22Rv1 (cell line): ENCODE measurements at regions not wholly inside any gene's neighbourhood (a gene's known extent, or its start where the extent isn't known, plus 50 kb on each side); places are given as distances from the start of the nearest gene placed in this dataset.

ENCODE experiments used
- H3K27ac ChIP-seq: fragments of 450-650 bp; 2 replicates; pipeline ENCODE4 v1.5.1; 2017
- ZFX ChIP-seq: fragments of 450-650 bp; IDR thresholded peaks from 2 replicates; pipeline ENCODE4 v1.6.1; 2017; ENCODE audit warnings: antibody characterized with exemption, borderline replicate concordance
- TF ChIP-seq, protein P1 (sequence below): fragments of 450-650 bp; IDR thresholded peaks from 2 replicates; pipeline ENCODE4 v1.5.1; 2017; ENCODE audit warnings: mild to moderate bottlenecking

DNA sequence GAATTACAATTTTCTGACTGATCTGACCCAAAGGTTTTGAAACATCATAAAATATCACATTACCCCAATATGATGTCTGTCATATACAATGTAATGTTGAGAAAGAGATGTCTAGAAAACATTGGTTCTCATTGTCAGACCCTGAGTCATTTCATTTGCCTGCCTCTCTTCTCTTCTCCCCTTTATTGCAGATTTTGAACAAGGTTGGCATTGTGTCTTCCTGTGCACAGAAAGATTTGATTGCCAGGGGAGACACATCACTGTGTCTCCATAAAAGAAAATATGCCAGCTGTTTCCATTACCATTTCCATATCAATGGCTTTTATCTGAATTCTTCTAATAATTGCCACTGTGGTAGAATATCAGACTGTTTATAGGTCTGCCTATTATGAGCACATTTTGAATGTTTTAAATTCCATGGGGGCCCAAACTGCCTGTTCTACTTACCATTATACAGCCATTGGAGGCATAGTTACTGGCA lies 65.6 kb downstream of the IFI44 start:
- H3K27ac ChIP-seq: no peak overlapping the region
- TF ChIP-seq ZFX: no peak
- TF ChIP-seq, protein P1, sequence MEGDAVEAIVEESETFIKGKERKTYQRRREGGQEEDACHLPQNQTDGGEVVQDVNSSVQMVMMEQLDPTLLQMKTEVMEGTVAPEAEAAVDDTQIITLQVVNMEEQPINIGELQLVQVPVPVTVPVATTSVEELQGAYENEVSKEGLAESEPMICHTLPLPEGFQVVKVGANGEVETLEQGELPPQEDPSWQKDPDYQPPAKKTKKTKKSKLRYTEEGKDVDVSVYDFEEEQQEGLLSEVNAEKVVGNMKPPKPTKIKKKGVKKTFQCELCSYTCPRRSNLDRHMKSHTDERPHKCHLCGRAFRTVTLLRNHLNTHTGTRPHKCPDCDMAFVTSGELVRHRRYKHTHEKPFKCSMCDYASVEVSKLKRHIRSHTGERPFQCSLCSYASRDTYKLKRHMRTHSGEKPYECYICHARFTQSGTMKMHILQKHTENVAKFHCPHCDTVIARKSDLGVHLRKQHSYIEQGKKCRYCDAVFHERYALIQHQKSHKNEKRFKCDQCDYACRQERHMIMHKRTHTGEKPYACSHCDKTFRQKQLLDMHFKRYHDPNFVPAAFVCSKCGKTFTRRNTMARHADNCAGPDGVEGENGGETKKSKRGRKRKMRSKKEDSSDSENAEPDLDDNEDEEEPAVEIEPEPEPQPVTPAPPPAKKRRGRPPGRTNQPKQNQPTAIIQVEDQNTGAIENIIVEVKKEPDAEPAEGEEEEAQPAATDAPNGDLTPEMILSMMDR: no peak

DNA sequence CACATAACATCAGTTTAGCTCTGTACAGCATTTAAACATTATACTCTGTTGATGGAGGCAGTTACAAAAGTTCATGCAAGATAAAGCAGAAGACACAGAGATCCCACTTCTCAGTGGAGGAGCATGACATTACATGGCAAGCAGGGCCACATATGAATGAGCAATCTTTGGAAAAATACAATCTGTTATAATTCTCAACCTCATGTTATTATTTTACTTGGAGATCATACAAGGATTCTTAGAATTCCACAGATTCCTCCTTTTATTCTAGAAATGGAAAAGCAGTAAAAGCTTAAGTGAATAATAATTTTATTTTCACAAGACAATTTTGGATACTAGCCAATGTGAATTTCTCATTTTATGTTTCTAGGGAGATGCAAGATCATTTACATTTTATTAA lies 66.6 kb downstream of the IFI44 start:
- no peak overlapping the region for H3K27ac ChIP-seq
- TF ChIP-seq, protein P1: no peak
- TF ChIP-seq ZFX: no peak

DNA sequence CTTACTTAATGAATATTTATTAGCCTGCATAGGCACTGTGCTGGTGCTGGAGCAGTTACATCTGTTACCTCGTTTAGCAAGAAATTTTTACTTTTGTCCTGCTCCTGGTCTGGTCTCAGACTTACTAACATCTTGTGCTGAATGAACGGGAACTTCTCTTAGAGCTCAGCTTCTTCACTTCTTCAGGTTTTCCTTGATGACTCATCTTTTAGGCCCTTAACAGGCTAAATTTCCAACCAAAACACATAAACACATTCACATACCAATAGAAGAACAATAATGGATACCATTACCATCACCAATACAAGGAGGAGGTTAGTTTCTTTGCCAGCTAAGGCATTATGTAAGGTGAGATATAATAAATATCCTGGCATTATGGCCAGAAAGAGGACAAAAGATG lies 68.9 kb downstream of the IFI44 start:
- no peak overlapping the region for H3K27ac ChIP-seq
- no peak for TF ChIP-seq ZFX
- TF ChIP-seq, protein P1: no peak

DNA sequence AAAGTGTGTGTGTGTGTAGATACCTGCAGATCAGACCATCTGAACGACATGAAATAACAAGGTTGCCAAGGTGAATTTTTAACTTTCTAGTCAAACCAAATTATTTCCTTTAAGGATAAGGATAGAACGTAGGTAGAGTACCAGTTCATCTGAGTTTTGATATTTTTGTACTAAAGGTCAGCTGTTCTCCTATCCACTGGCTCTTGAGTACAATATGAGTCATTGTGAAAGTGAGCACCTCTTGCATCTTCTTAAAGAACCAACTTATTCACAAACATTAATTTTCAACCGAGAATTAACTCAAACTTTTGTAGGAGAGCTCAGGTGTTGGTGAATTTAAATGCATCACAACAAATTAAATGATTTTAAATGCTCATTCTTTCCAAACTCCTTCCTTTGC lies 71.5 kb downstream of the IFI44 start:
- no peak overlapping the region for H3K27ac ChIP-seq
- no peak for TF ChIP-seq ZFX
- TF ChIP-seq, protein P1: no peak

DNA sequence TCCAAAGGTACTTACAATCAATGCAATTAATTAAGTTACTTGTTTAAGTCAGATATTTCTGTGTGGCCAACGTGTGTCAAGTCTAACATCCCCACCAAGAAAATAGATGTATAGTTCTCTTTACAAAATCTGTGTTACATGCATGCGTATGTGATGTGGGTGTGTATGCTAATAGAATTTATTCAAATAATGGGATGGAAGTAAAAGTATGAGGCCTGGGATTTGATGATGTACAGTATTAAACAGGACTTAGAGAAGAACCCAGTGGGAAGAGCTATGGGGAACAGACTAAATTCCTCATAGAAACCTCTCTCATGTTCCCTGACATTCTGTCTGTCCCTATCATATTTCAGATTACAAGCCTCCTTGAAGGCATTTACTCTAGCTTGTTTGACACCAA lies 72.5 kb downstream of the IFI44 start:
- no peak overlapping the region for H3K27ac ChIP-seq
- TF ChIP-seq, protein P1: no peak
- no peak for TF ChIP-seq ZFX

DNA sequence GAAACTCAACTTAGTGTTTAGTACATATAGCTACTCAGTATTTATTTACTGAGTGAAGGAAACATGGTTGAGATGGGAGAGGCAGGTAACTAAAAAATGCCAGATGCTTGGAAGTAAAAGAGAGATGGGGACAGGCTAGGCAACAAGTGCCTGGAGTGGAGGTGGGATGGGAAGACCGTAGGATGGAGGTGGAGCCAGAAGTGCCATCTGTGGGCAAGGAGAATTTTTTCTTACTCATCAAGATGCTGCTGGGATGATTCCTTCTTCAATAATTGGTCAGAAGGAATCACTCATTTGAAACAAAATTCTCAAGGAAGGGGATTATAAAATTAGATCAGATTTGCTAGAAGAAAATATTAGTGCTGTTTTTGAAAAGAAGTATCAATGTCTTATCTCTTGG lies 72.9 kb downstream of the IFI44 start:
- TF ChIP-seq, protein P1: no peak
- TF ChIP-seq ZFX: no peak
- H3K27ac ChIP-seq: no peak overlapping the region

DNA sequence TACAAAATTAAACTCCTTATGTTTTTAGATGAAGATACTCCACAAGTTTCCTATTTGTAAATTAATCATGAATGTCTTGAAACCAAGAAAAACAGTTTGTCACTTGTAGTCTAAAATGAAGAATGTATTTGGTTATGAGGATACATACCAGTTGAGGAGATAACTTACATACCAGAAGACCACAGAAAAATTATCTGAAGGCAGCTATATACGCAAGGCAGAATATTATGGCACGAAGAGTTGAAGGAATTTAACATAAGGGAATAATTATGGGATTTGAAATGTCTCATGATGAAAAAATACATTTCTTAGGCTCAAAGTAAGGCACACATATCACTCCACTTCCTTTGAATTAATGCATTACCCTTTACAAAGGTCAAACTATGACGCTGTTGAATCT lies 73.3 kb downstream of the IFI44 start:
- H3K27ac ChIP-seq: no peak overlapping the region
- TF ChIP-seq ZFX: no peak
- TF ChIP-seq, protein P1: no peak
